Common myeloid progenitor, CD34-positive (primary cell): ENCODE measurements at regions not wholly inside any gene's neighbourhood (a gene's known extent, or its start where the extent isn't known, plus 50 kb on each side); places are given as distances from the start of the nearest gene placed in this dataset.
A peak's percentile ranks its signal among the peaks of the same experiment; 100 is the strongest.

ENCODE experiments used
- CTCF ChIA-PET: fragments of 350-600 bp; sonication (Branson Sonifier 250); formaldehyde crosslinking; loops from one replicate; lab custom pipeline; 2021; ENCODE audit warnings: antibody characterized with exemption; lab: Charles Lee
- POLR2A ChIA-PET: fragments of 350-600 bp; sonication (Branson Sonifier 250); formaldehyde crosslinking; loops from one replicate; lab custom pipeline; 2021; ENCODE audit warnings: antibody characterized with exemption; lab: Charles Lee
- DNase-seq, 3 donors: peaks; one replicate each; pipeline versions ENCODE4 v3.0.0 to v3.0.0-alpha.2; 2013
- H3K27ac ChIP-seq, 2 experiments: 1 replicate in 1 of 2; 2 replicates in 1 of 2; pipeline ENCODE4 v1.7.0; 2013; ENCODE audit warnings: inconsistent platforms in 2 of 2, low read length in 2 of 2, mild to moderate bottlenecking in 2 of 2, low read depth in 1 of 2, moderate library complexity in 1 of 2; ENCODE audit not compliant: severe bottlenecking in 2 of 2, insufficient read depth in 1 of 2, poor library complexity in 1 of 2
- H3K27me3 ChIP-seq, 5 experiments: replicated peaks in 2 of 5; 1 replicate in 3 of 5; 2 replicates in 2 of 5; pipeline versions ENCODE4 v1.6.1 to v1.7.0; 2013; ENCODE audit warnings: low read length in 4 of 5, mild to moderate bottlenecking in 2 of 5, moderate library complexity in 2 of 5, inconsistent platforms in 1 of 5; ENCODE audit not compliant: insufficient read depth in 5 of 5, control insufficient read depth in 4 of 5
- H3K36me3 ChIP-seq, 4 experiments: 1 replicate in 2 of 4; 2 replicates in 2 of 4; pipeline versions ENCODE4 v1.6.1 to v1.7.0; 2013; ENCODE audit warnings: low read length in 3 of 4, control low read depth in 1 of 4, mild to moderate bottlenecking in 1 of 4; ENCODE audit not compliant: control insufficient read depth in 4 of 4, insufficient read depth in 4 of 4
- H3K4me1 ChIP-seq, 4 experiments: 1 replicate in 3 of 4; 2 replicates in 1 of 4; pipeline versions ENCODE4 v1.6.1 to v1.7.1; 2013; ENCODE audit warnings: low read length in 3 of 4, mild to moderate bottlenecking in 3 of 4, control low read depth in 1 of 4, inconsistent platforms in 1 of 4, moderate library complexity in 1 of 4; ENCODE audit not compliant: control insufficient read depth in 4 of 4, insufficient read depth in 4 of 4; ENCODE audit errors: control extremely low read depth in 1 of 4
- H3K4me3 ChIP-seq, 7 experiments: 1 replicate in 4 of 7; 2 replicates in 3 of 7; pipeline versions ENCODE4 v1.5.1 to v1.7.0; 2013; ENCODE audit warnings: mild to moderate bottlenecking in 7 of 7, low read length in 6 of 7, moderate library complexity in 6 of 7, inconsistent platforms in 2 of 7, low read depth in 2 of 7, control low read depth in 1 of 7; ENCODE audit not compliant: insufficient read depth in 4 of 7, control insufficient read depth in 1 of 7; ENCODE audit errors: extremely low read depth in 1 of 7
- H3K9me3 ChIP-seq, 5 experiments: 1 replicate in 4 of 5; 2 replicates in 1 of 5; pipeline versions ENCODE4 v1.6.1 to v1.7.1; 2013; ENCODE audit warnings: low read length in 4 of 5, mild to moderate bottlenecking in 2 of 5, inconsistent platforms in 1 of 5, low read depth in 1 of 5, moderate library complexity in 1 of 5; ENCODE audit not compliant: control insufficient read depth in 4 of 5, insufficient read depth in 2 of 5; ENCODE audit errors: control extremely low read depth in 1 of 5
- WGBS: methylation state at CpG from one replicate; pipeline ENCODE4 v1.1.5; 2013; ENCODE audit not compliant: insufficient coverage; 5-methylcytosine and 5-hydroxymethylcytosine counted together

GRCh38 chr11:8805296-8805695, 105.7 kb upstream of the AKIP1 start:
- 96% methylated on average over 3 of the region's 3 CpGs for WGBS
- Histone ChIP-seq H3K4me3 (no peak overlapping the region), H3K27me3 (no peaks in the 10 kb centered on the region), H3K4me1 (peaks cover 0 to 2% (median 1%) of the 10 kb centered on the region in 4 experiments), H3K9me3 (no peaks in the 10 kb centered on the region), H3K27ac (no peak overlapping the region), H3K36me3 (no peaks in the 10 kb centered on the region)
- ChIA-PET CTCF (interaction anchor here (1.4 to 1.8 kb wide), 2 partner anchors 9 to 19 kb away, joined by 3 to 8 read pairs; no protein-coding TSS in a partner anchor), POLR2A (no interaction called here)
- no peak for DNase-seq

GRCh38 chr11:8806974-8807373, 104.0 kb upstream of the AKIP1 start:
- Histone ChIP-seq H3K9me3 (no peaks in the 10 kb centered on the region), H3K27ac (no peak overlapping the region), H3K36me3 (no peaks in the 10 kb centered on the region), H3K4me3 (no peak overlapping the region), H3K27me3 (no peaks in the 10 kb centered on the region), H3K4me1 (peaks cover 0 to 10% (median 8%) of the 10 kb centered on the region in 4 experiments)
- WGBS, result 100% methylated on average over 6 of the region's 8 CpGs
- ChIA-PET POLR2A (no interaction called here), CTCF (no interaction called here)
- no peak for DNase-seq

GRCh38 chr11:8807544-8808225, 103.3 kb upstream of the AKIP1 start:
- peaks cover 0 to 10% (median 8%) of the 10 kb centered on the region in 4 experiments for H3K4me1 ChIP-seq
- CTCF ChIA-PET, result no interaction called here

GRCh38 chr11:8808226-8808585, 102.8 kb upstream of the AKIP1 start:
- no peaks in the 10 kb centered on the region for H3K9me3 ChIP-seq
- H3K4me1 ChIP-seq, result peaks cover 0 to 10% (median 8%) of the 10 kb centered on the region in 4 experiments
- ChIA-PET POLR2A (no interaction called here), CTCF (no interaction called here)
- no peak overlapping the region for H3K27ac ChIP-seq
- no peaks in the 10 kb centered on the region for H3K27me3 ChIP-seq
- DNase-seq, result no peak
- no peaks in the 10 kb centered on the region for H3K36me3 ChIP-seq
- WGBS, result 93% methylated on average over 3 of the region's 4 CpGs
- no peak overlapping the region for H3K4me3 ChIP-seq

More at GRCh38 chr11:8807544-8808225, 103.3 kb upstream of the AKIP1 start:
- Histone ChIP-seq H3K9me3 (no peaks in the 10 kb centered on the region), H3K27me3 (no peaks in the 10 kb centered on the region), H3K27ac (no peak overlapping the region), H3K4me3 (no peak overlapping the region), H3K36me3 (no peaks in the 10 kb centered on the region)
- POLR2A ChIA-PET, result no interaction called here
- WGBS, result 95% methylated on average over 10 of the region's 10 CpGs
- DNase-seq, result no peak

GRCh38 chr11:8809241-8809938, 101.6 kb upstream of the AKIP1 start:
- peaks cover 0 to 22% (median 15%) of the 10 kb centered on the region in 4 experiments for H3K4me1 ChIP-seq
- no peaks in the 10 kb centered on the region for H3K36me3 ChIP-seq
- H3K27me3 ChIP-seq, result no peaks in the 10 kb centered on the region
- H3K9me3 ChIP-seq, result no peaks in the 10 kb centered on the region
- 93% methylated on average over 6 of the region's 7 CpGs for WGBS
- H3K27ac ChIP-seq, result no peak overlapping the region
- DNase-seq, result no peak
- CTCF ChIA-PET, result no interaction called here
- H3K4me3 ChIP-seq, result no peak overlapping the region
- POLR2A ChIA-PET, result interaction anchor here (0.5 kb wide), 1 partner anchor 234 kb away, joined by 3 read pairs; no protein-coding TSS in a partner anchor

GRCh38 chr11:8809939-8810539, 101.0 kb upstream of the AKIP1 start:
- DNase-seq, result no peak
- peaks cover 0 to 28% (median 17%) of the 10 kb centered on the region in 4 experiments for H3K4me1 ChIP-seq
- H3K9me3 ChIP-seq, result no peaks in the 10 kb centered on the region
- POLR2A ChIA-PET, result interaction anchor here (0.5 to 0.7 kb wide), 2 partner anchors 42 to 235 kb away, joined by 3 read pairs; no protein-coding TSS in a partner anchor
- no peaks in the 10 kb centered on the region for H3K36me3 ChIP-seq
- WGBS, result 17% methylated on average over 5 of the region's 8 CpGs
- H3K4me3 ChIP-seq, result peak overlapping the region; percentile 4 to 71 (median 48)
- no peaks in the 10 kb centered on the region for H3K27me3 ChIP-seq
- CTCF ChIA-PET, result interaction anchor here (0.6 to 1.2 kb wide), 2 partner anchors 9 to 26 kb away, joined by 3 read pairs; no protein-coding TSS in a partner anchor
- peak overlapping the region in 1 of 2 experiments; percentile 36 for H3K27ac ChIP-seq
